GM03348 (cell line): ENCODE measurements at regions not wholly inside any gene's neighbourhood (a gene's known extent, or its start where the extent isn't known, plus 50 kb on each side); places are given as distances from the start of the nearest gene placed in this dataset.
A peak's percentile ranks its signal among the peaks of the same experiment; 100 is the strongest.
"Not testable (repeated sequence)": the region's sequence is repeated elsewhere in the genome, so short reads cannot be mapped to it uniquely, and the experiment has no call there.

Source experiments
- DNase-seq: peaks from one replicate; pipeline ENCODE4 v3.0.0; 2012; ENCODE audit warnings: low spot score

GRCh38 chr4:45482346-45482745, 641.5 kb downstream of the GABRG1 start:
- no peak for DNase-seq

GRCh38 chr4:45477311-45477733, 646.5 kb downstream of the GABRG1 start:
- no peak for DNase-seq

GRCh38 chr4:45475548-45475947, 648.3 kb downstream of the GABRG1 start:
- no peak for DNase-seq

GRCh38 chr4:45472490-45472889, 651.4 kb downstream of the GABRG1 start:
- no peak for DNase-seq

- no peak for DNase-seq
These were observed 652.5 kb downstream of the GABRG1 start for GRCh38 chr4:45471335-45471734.

- DNase-seq = no peak
These were observed 656.7 kb downstream of the GABRG1 start for GRCh38 chr4:45467157-45467556.

GRCh38 chr4:45460157-45460556, 663.7 kb downstream of the GABRG1 start:
- DNase-seq = not testable (repeated sequence)

- no peak for DNase-seq
These were observed 668.6 kb downstream of the GABRG1 start for GRCh38 chr4:45455217-45455616.

- peak; percentile 40 for DNase-seq
These were observed 670.5 kb downstream of the GABRG1 start for GRCh38 chr4:45453258-45453853.

GRCh38 chr4:45442466-45442865, 681.4 kb downstream of the GABRG1 start:
- DNase-seq = no peak

- DNase-seq = no peak
These were observed 685.8 kb downstream of the GABRG1 start for GRCh38 chr4:45438047-45438446.

- no peak for DNase-seq
These were observed 686.5 kb downstream of the GABRG1 start for GRCh38 chr4:45437381-45437780.

GRCh38 chr4:45425135-45425534, 698.7 kb downstream of the GABRG1 start:
- DNase-seq = no peak

- no peak for DNase-seq
These were observed 697.5 kb upstream of the GNPDA2 start for GRCh38 chr4:45423896-45424295.

GRCh38 chr4:45420091-45420674, 693.8 kb upstream of the GNPDA2 start:
- DNase-seq = not testable (repeated sequence)

GRCh38 chr4:45410701-45411210, 684.4 kb upstream of the GNPDA2 start:
- no peak for DNase-seq

- DNase-seq = no peak
These were observed 683.2 kb upstream of the GNPDA2 start for GRCh38 chr4:45409536-45409935.

- DNase-seq = no peak
These were observed 682.6 kb upstream of the GNPDA2 start for GRCh38 chr4:45408996-45409395.

GRCh38 chr4:45399116-45399515, 672.8 kb upstream of the GNPDA2 start:
- no peak for DNase-seq

- DNase-seq = no peak
These were observed 659.0 kb upstream of the GNPDA2 start for GRCh38 chr4:45385306-45385705.

- no peak for DNase-seq
These were observed 644.1 kb upstream of the GNPDA2 start for GRCh38 chr4:45370408-45370807.

- no peak for DNase-seq
These were observed 642.5 kb upstream of the GNPDA2 start for GRCh38 chr4:45368832-45369231.

- no peak for DNase-seq
These were observed 637.6 kb upstream of the GNPDA2 start for GRCh38 chr4:45363931-45364330.
